OCI-LY3 (cell line): ENCODE measurements at regions not wholly inside any gene's neighbourhood (a gene's known extent, or its start where the extent isn't known, plus 50 kb on each side); places are given as distances from the start of the nearest gene placed in this dataset.
A peak's percentile ranks its signal among the peaks of the same experiment; 100 is the strongest.

Experiments used
- H2AFZ ChIP-seq: fragments of 200-600, 300-600 bp; shearing (Covaris generic); 2 replicates; pipeline ENCODE4 v1.6.0; 2014; ENCODE audit warnings: antibody characterized with exemption, low read depth, low read length
- H3K27ac ChIP-seq: fragments of 200-600, 300-600 bp; sonication (generic); 2 replicates; pipeline ENCODE4 v1.5.1; 2014; ENCODE audit warnings: mild to moderate bottlenecking, low read length, moderate library complexity, mixed read lengths
- H3K27me3 ChIP-seq: fragments of 200-600, 300-600 bp; sonication (generic); 2 replicates; pipeline ENCODE4 v1.6.1; 2014; ENCODE audit warnings: low read depth, low read length, mixed read lengths
- H3K36me3 ChIP-seq: fragments of 200-600, 300-600 bp; sonication (generic); replicated peaks from 2 replicates; pipeline ENCODE3; 2014; ENCODE audit warnings: low read depth, low read length, mixed read lengths
- H3K4me1 ChIP-seq: fragments of 300-600, 200-600 bp; sonication (generic); 2 replicates; pipeline ENCODE4 v1.6.1; 2014; ENCODE audit warnings: low read length, mixed read lengths
- H3K4me2 ChIP-seq: fragments of 200-600, 300-600 bp; sonication (generic); 2 replicates; pipeline ENCODE4 v1.6.1; 2014; ENCODE audit warnings: low read length, mixed read lengths
- H3K4me3 ChIP-seq: fragments of 300-600, 200-600 bp; sonication (generic); 2 replicates; pipeline ENCODE4 v1.5.1; 2014; ENCODE audit warnings: antibody characterized with exemption, mild to moderate bottlenecking, low read length, moderate library complexity
- H3K79me2 ChIP-seq: fragments of 300-600, 200-600 bp; shearing (Covaris generic); 2 replicates; pipeline ENCODE4 v1.6.1; 2014; ENCODE audit warnings: mild to moderate bottlenecking, low read length, mixed read lengths
- H3K9ac ChIP-seq: fragments of 300-600, 200-600 bp; shearing (Covaris generic); 2 replicates; pipeline ENCODE4 v1.6.0; 2014; ENCODE audit warnings: mild to moderate bottlenecking, low read length, moderate library complexity
- H3K9me3 ChIP-seq: fragments of 200-600, 300-600 bp; shearing (Covaris generic); 2 replicates; pipeline ENCODE4 v1.6.1; 2014; ENCODE audit warnings: low read length, mixed read lengths; ENCODE audit not compliant: insufficient read depth
- H4K20me1 ChIP-seq: fragments of 200-600, 300-600 bp; sonication (generic); 2 replicates; pipeline ENCODE4 v1.6.1; 2016; ENCODE audit warnings: low read length, mixed read lengths; ENCODE audit not compliant: insufficient read depth
- CTCF ChIP-seq: fragments of 200-600, 300-600 bp; sonication (generic); IDR thresholded peaks from 2 replicates; pipeline ENCODE4 v1.5.1; 2014; ENCODE audit warnings: antibody characterized with exemption, low read length, low read depth
- EZH2phosphoT487 ChIP-seq: fragments of 200-600 bp; shearing (Covaris generic); IDR thresholded peaks from 2 replicates; pipeline ENCODE4 v1.6.1; 2018; ENCODE audit warnings: antibody characterized with exemption, mixed run types, low read depth

GRCh38 chr13:102940770-102941169 is 94.9 kb downstream of the ERCC5 start:
- H3K36me3 ChIP-seq: no peaks in the 10 kb centered on the region
- H3K27me3 ChIP-seq: no peaks in the 10 kb centered on the region
- H3K9me3 ChIP-seq: no peaks in the 10 kb centered on the region
- H3K4me2 ChIP-seq: no peak overlapping the region
- no peak overlapping the region for H3K27ac ChIP-seq
- TF ChIP-seq EZH2phosphoT487: no peak
- no peak for TF ChIP-seq CTCF
- no peak overlapping the region for H3K9ac ChIP-seq
- H3K4me1 ChIP-seq: peaks cover 6% of the 10 kb centered on the region
- H2AFZ ChIP-seq: no peak overlapping the region
- no peaks in the 10 kb centered on the region for H3K79me2 ChIP-seq
- H3K4me3 ChIP-seq: no peak overlapping the region
- H4K20me1 ChIP-seq: no peaks in the 10 kb centered on the region

- Histone ChIP-seq H3K4me1 (peaks cover 11% of the 10 kb centered on the region), H4K20me1 (no peaks in the 10 kb centered on the region), H3K4me3 (no peak overlapping the region), H3K9me3 (no peaks in the 10 kb centered on the region), H3K79me2 (no peaks in the 10 kb centered on the region), H3K27ac (no peak overlapping the region), H2AFZ (no peak overlapping the region), H3K9ac (no peak overlapping the region), H3K36me3 (no peaks in the 10 kb centered on the region), H3K4me2 (no peak overlapping the region), H3K27me3 (no peaks in the 10 kb centered on the region)
- TF ChIP-seq EZH2phosphoT487: no peak
- peak; percentile 29 for TF ChIP-seq CTCF
Measured at GRCh38 chr13:102940143-102940542, 94.3 kb downstream of the ERCC5 start.

GRCh38 chr13:102935896-102936321 is 90.1 kb downstream of the ERCC5 start:
- no peak overlapping the region for H3K27ac ChIP-seq
- H3K79me2 ChIP-seq: no peaks in the 10 kb centered on the region
- peak overlapping the region; percentile 10; the same call in 1 of the 2 replicates for H3K4me2 ChIP-seq
- H4K20me1 ChIP-seq: no peaks in the 10 kb centered on the region
- no peaks in the 10 kb centered on the region for H3K36me3 ChIP-seq
- no peak for TF ChIP-seq CTCF
- no peak for TF ChIP-seq EZH2phosphoT487
- H3K9ac ChIP-seq: no peak overlapping the region
- H3K4me3 ChIP-seq: no peak overlapping the region
- H3K9me3 ChIP-seq: no peaks in the 10 kb centered on the region
- no peaks in the 10 kb centered on the region for H3K27me3 ChIP-seq
- no peak overlapping the region for H2AFZ ChIP-seq
- H3K4me1 ChIP-seq: peaks cover 11% of the 10 kb centered on the region

- Histone ChIP-seq H3K79me2 (no peaks in the 10 kb centered on the region), H4K20me1 (no peaks in the 10 kb centered on the region), H3K9ac (no peak overlapping the region), H3K4me3 (no peak overlapping the region), H3K9me3 (no peaks in the 10 kb centered on the region), H3K27ac (no peak overlapping the region), H3K4me1 (peaks cover 11% of the 10 kb centered on the region), H3K27me3 (no peaks in the 10 kb centered on the region), H3K4me2 (no peak overlapping the region), H3K36me3 (no peaks in the 10 kb centered on the region), H2AFZ (no peak overlapping the region)
- TF ChIP-seq EZH2phosphoT487 (no peak), CTCF (no peak)
Measured at GRCh38 chr13:102933523-102933922, 87.7 kb downstream of the ERCC5 start.
